ENCODE measurements at regions not wholly inside any gene's neighbourhood (a gene's known extent, or its start where the extent isn't known, plus 50 kb on each side); places are given as distances from the start of the nearest gene placed in this dataset.

- in situ Hi-C loops (cut with MboI): no loop called here
- DNase-seq (ENCODE audit: low read depth, low spot score): no peak
- SMC1A ChIA-PET (ENCODE audit: uncharacterized antibody, unreplicated experiment): no interaction called here
- intact Hi-C loops (cut with micrococcal nuclease; ENCODE audit: unreplicated experiment): no loop called here
- CTCF ChIA-PET: no interaction called here
- POLR2A ChIA-PET: no interaction called here
- H3K27me3 ChIP-seq (replicated peaks in 1 of 2; ENCODE audit: control insufficient read depth in 2 of 2, insufficient read depth in 2 of 2, low read length in 1 of 2): no peaks in the 10 kb centered on the region
- no peaks in the 10 kb centered on the region for H3K36me3 ChIP-seq (ENCODE audit: control insufficient read depth in 2 of 2, insufficient read depth in 2 of 2, low read length in 1 of 2)
- H3K4me2 ChIP-seq (ENCODE audit: control insufficient read depth, insufficient read depth): no peak overlapping the region
- no peak overlapping the region for H3K27ac ChIP-seq (ENCODE audit: control insufficient read depth, insufficient read depth)
- H4K20me1 ChIP-seq (ENCODE audit: control insufficient read depth, insufficient read depth): no peaks in the 10 kb centered on the region
- H3K9ac ChIP-seq (ENCODE audit: control insufficient read depth, insufficient read depth, low read length): no peak overlapping the region
- no peak overlapping the region for H3K4me3 ChIP-seq
- H2AFZ ChIP-seq (ENCODE audit: control insufficient read depth, low read depth, low read length): no peak overlapping the region
- no TSS peak for BruUV-seq (replicated peaks)
- ATAC-seq: no peak
- FAIRE-seq: no peak
- no peak for TF ChIP-seq MLLT1 (IDR thresholded peaks at IDR 0.05)
- RAD21 ChIA-PET (ENCODE audit: unreplicated experiment): no interaction called here
- 24% methylated on average over 3 of the region's 3 CpGs for WGBS (ENCODE audit: insufficient coverage, insufficient replicate concordance, low lambda C conversion rate, missing lambda C conversion rate)
- H3K9me3 ChIP-seq (replicated peaks; ENCODE audit: control insufficient read depth, insufficient read depth, low read length): no peaks in the 10 kb centered on the region
- H3K4me1 ChIP-seq (ENCODE audit: control insufficient read depth, insufficient read depth, low read length): no peaks in the 10 kb centered on the region
- H3K79me2 ChIP-seq (ENCODE audit: control insufficient read depth, insufficient read depth, low read length): no peaks in the 10 kb centered on the region
Observed at GRCh38 chr6:147054158-147054557, 150.1 kb upstream of the STXBP5 start.

GRCh38 chr6:147054871-147055270 lies 149.3 kb upstream of the STXBP5 start:
- H3K9ac ChIP-seq (ENCODE audit: control insufficient read depth, insufficient read depth, low read length): no peak overlapping the region
- WGBS (ENCODE audit: insufficient coverage, insufficient replicate concordance, low lambda C conversion rate, missing lambda C conversion rate): 42% methylated on average over 3 of the region's 3 CpGs
- CTCF ChIA-PET: no interaction called here
- no peak overlapping the region for H2AFZ ChIP-seq (ENCODE audit: control insufficient read depth, low read depth, low read length)
- SMC1A ChIA-PET (ENCODE audit: uncharacterized antibody, unreplicated experiment): no interaction called here
- no peak overlapping the region for H3K4me3 ChIP-seq
- TF ChIP-seq ZNF687 (IDR thresholded peaks at IDR 0.05): no peak
- no peak for TF ChIP-seq ZNF274 (IDR thresholded peaks at IDR 0.05; ENCODE audit: insufficient read depth, insufficient read length)
- TF ChIP-seq RAD51 (IDR thresholded peaks at IDR 0.05): no peak
- no peak for TF ChIP-seq ZNF592 (IDR thresholded peaks at IDR 0.05)
- no peak for TF ChIP-seq DPF2 (IDR thresholded peaks at IDR 0.05)
- no peak for TF ChIP-seq ZSCAN29 (IDR thresholded peaks at IDR 0.05)
- no peak for TF ChIP-seq FOXK2 (IDR thresholded peaks at IDR 0.05)
- no TSS peak for BruUV-seq (replicated peaks)
- intact Hi-C loops (cut with micrococcal nuclease; ENCODE audit: unreplicated experiment): no loop called here
- DNase-seq (ENCODE audit: low read depth, low spot score) (no peak), FAIRE-seq (no peak), ATAC-seq (no peak)
- H4K20me1 ChIP-seq (ENCODE audit: control insufficient read depth, insufficient read depth): no peaks in the 10 kb centered on the region
- POLR2A ChIA-PET: no interaction called here
- RAD21 ChIA-PET (ENCODE audit: unreplicated experiment): no interaction called here
- H3K4me2 ChIP-seq (ENCODE audit: control insufficient read depth, insufficient read depth): no peak overlapping the region
- H3K27ac ChIP-seq (ENCODE audit: control insufficient read depth, insufficient read depth): no peak overlapping the region
- no peaks in the 10 kb centered on the region for H3K4me1 ChIP-seq (ENCODE audit: control insufficient read depth, insufficient read depth, low read length)
- H3K27me3 ChIP-seq (replicated peaks in 1 of 2; ENCODE audit: control insufficient read depth in 2 of 2, insufficient read depth in 2 of 2, low read length in 1 of 2): no peaks in the 10 kb centered on the region
- in situ Hi-C loops (cut with MboI): no loop called here
- no peaks in the 10 kb centered on the region for H3K79me2 ChIP-seq (ENCODE audit: control insufficient read depth, insufficient read depth, low read length)
- H3K9me3 ChIP-seq (replicated peaks; ENCODE audit: control insufficient read depth, insufficient read depth, low read length): no peaks in the 10 kb centered on the region
- no peaks in the 10 kb centered on the region for H3K36me3 ChIP-seq (ENCODE audit: control insufficient read depth in 2 of 2, insufficient read depth in 2 of 2, low read length in 1 of 2)

Measured in GM12878 (cell line).